Astrocyte (in vitro differentiated cells and primary cell): ENCODE measurements at regions not wholly inside any gene's neighbourhood (a gene's known extent, or its start where the extent isn't known, plus 50 kb on each side); places are given as distances from the start of the nearest gene placed in this dataset.
A peak's percentile ranks its signal among the peaks of the same experiment; 100 is the strongest.

Experiments used
- DNase-seq: peaks from one replicate; pipeline ENCODE4 v3.0.0-alpha.2; 2010; ENCODE audit warnings: low read depth
- FAIRE-seq: peaks from 2 replicates; lab custom pipeline; 2011; peaks lifted over from hg19 to GRCh38; lab: Jason Lieb, UNC
- H2AFZ ChIP-seq: 2 replicates; pipeline ENCODE4 v1.6.0; 2012; ENCODE audit warnings: low read depth, low read length, inconsistent platforms
- H3K27ac ChIP-seq: 2 replicates; pipeline ENCODE4 v1.5.1; 2011; ENCODE audit warnings: low read depth, low read length, inconsistent platforms
- H3K27me3 ChIP-seq: 2 replicates; pipeline ENCODE4 v1.6.0; 2011; ENCODE audit warnings: low read length, inconsistent platforms; ENCODE audit not compliant: insufficient read depth
- H3K36me3 ChIP-seq: 2 replicates; pipeline ENCODE4 v1.5.1; 2011; ENCODE audit warnings: low read length, inconsistent platforms; ENCODE audit not compliant: insufficient read depth
- H3K4me1 ChIP-seq: 2 replicates; pipeline ENCODE4 v1.5.1; 2011; ENCODE audit warnings: low read length, inconsistent platforms; ENCODE audit not compliant: insufficient read depth
- H3K4me2 ChIP-seq: 2 replicates; pipeline ENCODE4 v1.6.0; 2012; ENCODE audit warnings: low read length, inconsistent platforms
- H3K4me3 ChIP-seq: 2 replicates; pipeline ENCODE4 v1.5.1; 2011; ENCODE audit warnings: low read depth, mild to moderate bottlenecking, low read length, inconsistent platforms; ENCODE audit not compliant: insufficient read depth
- H3K79me2 ChIP-seq: 2 replicates; pipeline ENCODE4 v1.6.0; 2012; ENCODE audit warnings: mild to moderate bottlenecking, low read length, inconsistent platforms; ENCODE audit not compliant: insufficient read depth
- H3K9ac ChIP-seq: 2 replicates; pipeline ENCODE4 v1.6.0; 2012; ENCODE audit warnings: mild to moderate bottlenecking, low read length, inconsistent platforms
- H3K9me3 ChIP-seq: 2 replicates; pipeline ENCODE4 v1.5.1; 2012; ENCODE audit warnings: low read depth, mild to moderate bottlenecking, low read length, inconsistent platforms; ENCODE audit not compliant: insufficient read depth
- H4K20me1 ChIP-seq: 2 replicates; pipeline ENCODE4 v1.6.0; 2012; ENCODE audit warnings: low read length, inconsistent platforms; ENCODE audit not compliant: insufficient read depth
- H3K27ac Mint-ChIP-seq: one replicate; pipeline ENCODE4 v1.8.0; 2021; ENCODE audit warnings: mild to moderate bottlenecking, mixed read lengths; ENCODE audit not compliant: unreplicated experiment
- H3K27me3 Mint-ChIP-seq: one replicate; pipeline ENCODE4 v1.8.0; 2021; ENCODE audit warnings: low read depth, mixed read lengths; ENCODE audit not compliant: unreplicated experiment
- H3K36me3 Mint-ChIP-seq: one replicate; pipeline ENCODE4 v1.8.0; 2021; ENCODE audit warnings: low read depth, mixed read lengths; ENCODE audit not compliant: unreplicated experiment
- H3K4me1 Mint-ChIP-seq: one replicate; pipeline ENCODE4 v1.8.0; 2021; ENCODE audit warnings: low read depth, mixed read lengths; ENCODE audit not compliant: unreplicated experiment
- H3K4me3 Mint-ChIP-seq: one replicate; pipeline ENCODE4 v1.8.0; 2021; ENCODE audit warnings: mild to moderate bottlenecking, moderate library complexity, mixed read lengths; ENCODE audit not compliant: unreplicated experiment
- H3K9me3 Mint-ChIP-seq: one replicate; pipeline ENCODE4 v1.8.0; 2021; ENCODE audit warnings: mild to moderate bottlenecking, mixed read lengths; ENCODE audit not compliant: unreplicated experiment
- EZH2 ChIP-seq: IDR thresholded peaks from 2 replicates; pipeline ENCODE4 v1.6.1; 2012; ENCODE audit warnings: mild to moderate bottlenecking, low read length, inconsistent platforms; ENCODE audit not compliant: insufficient read depth
- TF ChIP-seq, protein P1 (sequence below): IDR thresholded peaks from 2 replicates; pipeline ENCODE4 v1.5.1; 2011; ENCODE audit warnings: low read depth, mild to moderate bottlenecking, inconsistent platforms, low read length, moderate library complexity; ENCODE audit not compliant: insufficient read depth

DNA sequence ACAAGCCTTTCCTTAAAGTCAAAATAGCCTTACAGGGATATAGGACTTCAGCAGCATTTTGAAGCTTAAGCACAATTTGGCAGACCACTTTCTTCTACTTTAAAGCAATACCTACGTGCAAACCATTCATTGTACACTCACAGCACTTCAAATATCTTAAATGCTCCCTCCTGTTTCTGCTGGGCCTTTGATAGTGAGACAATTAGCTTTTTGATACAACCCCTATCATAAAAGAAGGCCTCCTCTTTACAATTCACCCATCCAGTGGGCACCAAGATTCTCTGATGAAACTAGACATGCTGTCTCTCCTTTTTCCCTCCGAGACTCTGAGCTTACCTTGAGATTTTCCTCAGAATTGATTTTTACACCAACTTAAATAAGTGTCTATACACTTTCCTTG, 157.5 kb upstream of the FAR2 start:
- no peaks in the 10 kb centered on the region for H3K79me2 ChIP-seq
- H3K9ac ChIP-seq = no peak overlapping the region
- no peaks in the 10 kb centered on the region for H3K4me1 ChIP-seq
- FAIRE-seq (peak; percentile 49), DNase-seq (no peak)
- Mint-ChIP-seq H3K27ac (no peak overlapping the region), H3K36me3 (peaks cover 1% of the 10 kb centered on the region), H3K4me1 (peaks cover 4% of the 10 kb centered on the region), H3K4me3 (no peak overlapping the region), H3K9me3 (no peaks in the 10 kb centered on the region), H3K27me3 (no peaks in the 10 kb centered on the region)
- no peak for TF ChIP-seq EZH2
- TF ChIP-seq, protein P1, sequence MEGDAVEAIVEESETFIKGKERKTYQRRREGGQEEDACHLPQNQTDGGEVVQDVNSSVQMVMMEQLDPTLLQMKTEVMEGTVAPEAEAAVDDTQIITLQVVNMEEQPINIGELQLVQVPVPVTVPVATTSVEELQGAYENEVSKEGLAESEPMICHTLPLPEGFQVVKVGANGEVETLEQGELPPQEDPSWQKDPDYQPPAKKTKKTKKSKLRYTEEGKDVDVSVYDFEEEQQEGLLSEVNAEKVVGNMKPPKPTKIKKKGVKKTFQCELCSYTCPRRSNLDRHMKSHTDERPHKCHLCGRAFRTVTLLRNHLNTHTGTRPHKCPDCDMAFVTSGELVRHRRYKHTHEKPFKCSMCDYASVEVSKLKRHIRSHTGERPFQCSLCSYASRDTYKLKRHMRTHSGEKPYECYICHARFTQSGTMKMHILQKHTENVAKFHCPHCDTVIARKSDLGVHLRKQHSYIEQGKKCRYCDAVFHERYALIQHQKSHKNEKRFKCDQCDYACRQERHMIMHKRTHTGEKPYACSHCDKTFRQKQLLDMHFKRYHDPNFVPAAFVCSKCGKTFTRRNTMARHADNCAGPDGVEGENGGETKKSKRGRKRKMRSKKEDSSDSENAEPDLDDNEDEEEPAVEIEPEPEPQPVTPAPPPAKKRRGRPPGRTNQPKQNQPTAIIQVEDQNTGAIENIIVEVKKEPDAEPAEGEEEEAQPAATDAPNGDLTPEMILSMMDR = no peak
- no peak overlapping the region for H3K4me2 ChIP-seq
- no peaks in the 10 kb centered on the region for H3K9me3 ChIP-seq
- no peak overlapping the region for H3K4me3 ChIP-seq
- no peak overlapping the region for H3K27ac ChIP-seq
- H2AFZ ChIP-seq = no peak overlapping the region
- no peaks in the 10 kb centered on the region for H3K36me3 ChIP-seq
- no peaks in the 10 kb centered on the region for H3K27me3 ChIP-seq
- no peaks in the 10 kb centered on the region for H4K20me1 ChIP-seq

- H3K36me3 ChIP-seq = no peaks in the 10 kb centered on the region
- no peaks in the 10 kb centered on the region for H4K20me1 ChIP-seq
- peaks cover 4% of the 10 kb centered on the region for H3K4me1 Mint-ChIP-seq
- no peaks in the 10 kb centered on the region for H3K9me3 ChIP-seq
- FAIRE-seq (no peak), DNase-seq (no peak)
- TF ChIP-seq EZH2 = no peak
- TF ChIP-seq, protein P1 = no peak
- no peak overlapping the region for H3K4me3 ChIP-seq
- H3K9ac ChIP-seq = no peak overlapping the region
- H3K27ac Mint-ChIP-seq = no peak overlapping the region
- H3K27me3 ChIP-seq = no peaks in the 10 kb centered on the region
- no peaks in the 10 kb centered on the region for H3K79me2 ChIP-seq
- no peak overlapping the region for H3K27ac ChIP-seq
- no peak overlapping the region for H2AFZ ChIP-seq
- no peaks in the 10 kb centered on the region for H3K9me3 Mint-ChIP-seq
- no peaks in the 10 kb centered on the region for H3K27me3 Mint-ChIP-seq
- H3K4me2 ChIP-seq = no peak overlapping the region
- H3K4me3 Mint-ChIP-seq = no peak overlapping the region
- H3K36me3 Mint-ChIP-seq = peaks cover 1% of the 10 kb centered on the region
- H3K4me1 ChIP-seq = no peaks in the 10 kb centered on the region
Observed at GRCh38 chr12:28993720-28994119, 155.4 kb upstream of the FAR2 start.

- Mint-ChIP-seq H3K36me3 (peaks cover 1% of the 10 kb centered on the region), H3K4me3 (no peak overlapping the region), H3K9me3 (no peaks in the 10 kb centered on the region), H3K4me1 (peaks cover 6% of the 10 kb centered on the region), H3K27me3 (no peaks in the 10 kb centered on the region), H3K27ac (no peak overlapping the region)
- no peak overlapping the region for H3K4me2 ChIP-seq
- no peaks in the 10 kb centered on the region for H3K36me3 ChIP-seq
- H4K20me1 ChIP-seq = no peaks in the 10 kb centered on the region
- H3K9ac ChIP-seq = no peak overlapping the region
- no peak overlapping the region for H3K27ac ChIP-seq
- TF ChIP-seq, protein P1 = no peak
- TF ChIP-seq EZH2 = no peak
- no peaks in the 10 kb centered on the region for H3K79me2 ChIP-seq
- H3K4me3 ChIP-seq = no peak overlapping the region
- H3K27me3 ChIP-seq = no peaks in the 10 kb centered on the region
- no peak for FAIRE-seq
- H2AFZ ChIP-seq = no peak overlapping the region
- no peaks in the 10 kb centered on the region for H3K9me3 ChIP-seq
- H3K4me1 ChIP-seq = no peaks in the 10 kb centered on the region
- DNase-seq = no peak
Observed at GRCh38 chr12:28994179-28994715, 154.8 kb upstream of the FAR2 start.
